ENCODE measurements at regions not wholly inside any gene's neighbourhood (a gene's known extent, or its start where the extent isn't known, plus 50 kb on each side); places are given as distances from the start of the nearest gene placed in this dataset.
"Not testable (repeated sequence)": the region's sequence is repeated elsewhere in the genome, so short reads cannot be mapped to it uniquely, and the experiment has no call there.

GRCh38 chr6:14408446-14408845 lies 290.9 kb downstream of the CD83 start:
- no peaks in the 10 kb centered on the region for H3K36me3 ChIP-seq (ENCODE audit: insufficient read depth, low read length)
- H3K27me3 ChIP-seq (ENCODE audit: insufficient read depth, low read length), result no peaks in the 10 kb centered on the region
- H3K9ac ChIP-seq (ENCODE audit: low read depth, low read length), result no peak overlapping the region
- no peaks in the 10 kb centered on the region for H3K9me3 ChIP-seq (ENCODE audit: insufficient read depth, low read depth, low read length)
- 89% methylated on average over 4 of the region's 4 CpGs for WGBS
- no peak overlapping the region for H3K27ac ChIP-seq (ENCODE audit: low read depth, low read length)
- H3K4me3 ChIP-seq (ENCODE audit: low read length), result no peak overlapping the region
- peaks cover 14% of the 10 kb centered on the region for H3K4me1 ChIP-seq (ENCODE audit: insufficient read depth, low read length)

GRCh38 chr6:14412026-14412425 lies 294.5 kb downstream of the CD83 start:
- no peak overlapping the region for H3K27ac ChIP-seq (ENCODE audit: low read depth, low read length)
- no peaks in the 10 kb centered on the region for H3K27me3 ChIP-seq (ENCODE audit: insufficient read depth, low read length)
- H3K4me1 ChIP-seq (ENCODE audit: insufficient read depth, low read length), result peaks cover 9% of the 10 kb centered on the region
- no peaks in the 10 kb centered on the region for H3K36me3 ChIP-seq (ENCODE audit: insufficient read depth, low read length)
- H3K9me3 ChIP-seq (ENCODE audit: insufficient read depth, low read depth, low read length), result no peaks in the 10 kb centered on the region
- H3K4me3 ChIP-seq (ENCODE audit: low read length), result no peak overlapping the region
- H3K9ac ChIP-seq (ENCODE audit: low read depth, low read length), result no peak overlapping the region
- 94% methylated on average over 2 of the region's 2 CpGs for WGBS

GRCh38 chr6:14415452-14415851 lies 297.9 kb downstream of the CD83 start:
- H3K9me3 ChIP-seq (ENCODE audit: insufficient read depth, low read depth, low read length), result no peaks in the 10 kb centered on the region
- H3K4me3 ChIP-seq (ENCODE audit: low read length), result no peak overlapping the region
- no peak overlapping the region for H3K9ac ChIP-seq (ENCODE audit: low read depth, low read length)
- WGBS, result 96% methylated on average over 3 of the region's 3 CpGs
- H3K4me1 ChIP-seq (ENCODE audit: insufficient read depth, low read length), result 0 out of 2 replicates have a peak, but pooled peaks cover 3% of the 10 kb centered on the region
- no peak overlapping the region for H3K27ac ChIP-seq (ENCODE audit: low read depth, low read length)
- no peaks in the 10 kb centered on the region for H3K27me3 ChIP-seq (ENCODE audit: insufficient read depth, low read length)
- no peaks in the 10 kb centered on the region for H3K36me3 ChIP-seq (ENCODE audit: insufficient read depth, low read length)

GRCh38 chr6:14417377-14417776 lies 299.8 kb downstream of the CD83 start:
- 82% methylated on average over 2 of the region's 2 CpGs for WGBS
- Histone ChIP-seq H3K27ac (ENCODE audit: low read depth, low read length) (no peak overlapping the region), H3K4me3 (ENCODE audit: low read length) (no peak overlapping the region)

GRCh38 chr6:14419224-14419623 lies 301.7 kb downstream of the CD83 start:
- not testable (repeated sequence) for H3K9ac ChIP-seq (ENCODE audit: low read depth, low read length)
- 97% methylated on average over 5 of the region's 7 CpGs for WGBS

More at GRCh38 chr6:14417377-14417776, 299.8 kb downstream of the CD83 start:
- Histone ChIP-seq H3K27me3 (ENCODE audit: insufficient read depth, low read length) (no peaks in the 10 kb centered on the region), H3K9me3 (ENCODE audit: insufficient read depth, low read depth, low read length) (no peaks in the 10 kb centered on the region), H3K36me3 (ENCODE audit: insufficient read depth, low read length) (no peaks in the 10 kb centered on the region), H3K9ac (ENCODE audit: low read depth, low read length) (no peak overlapping the region), H3K4me1 (ENCODE audit: insufficient read depth, low read length) (0 out of 2 replicates have a peak, but pooled peaks cover 3% of the 10 kb centered on the region)

GRCh38 chr6:14422061-14422460 lies 304.5 kb downstream of the CD83 start:
- H3K27ac ChIP-seq (ENCODE audit: low read depth, low read length), result no peak overlapping the region
- no peak overlapping the region for H3K9ac ChIP-seq (ENCODE audit: low read depth, low read length)
- 94% methylated on average over 6 of the region's 6 CpGs for WGBS
- H3K27me3 ChIP-seq (ENCODE audit: insufficient read depth, low read length), result no peaks in the 10 kb centered on the region
- H3K9me3 ChIP-seq (ENCODE audit: insufficient read depth, low read depth, low read length), result no peaks in the 10 kb centered on the region
- 0 out of 2 replicates have a peak, but pooled peaks cover 3% of the 10 kb centered on the region for H3K4me1 ChIP-seq (ENCODE audit: insufficient read depth, low read length)
- no peaks in the 10 kb centered on the region for H3K36me3 ChIP-seq (ENCODE audit: insufficient read depth, low read length)
- no peak overlapping the region for H3K4me3 ChIP-seq (ENCODE audit: low read length)

More at GRCh38 chr6:14419224-14419623, 301.7 kb downstream of the CD83 start:
- H3K4me3 ChIP-seq (ENCODE audit: low read length); H3K36me3 ChIP-seq (ENCODE audit: insufficient read depth, low read length); H3K27me3 ChIP-seq (ENCODE audit: insufficient read depth, low read length); H3K9me3 ChIP-seq (ENCODE audit: insufficient read depth, low read depth, low read length); H3K4me1 ChIP-seq (ENCODE audit: insufficient read depth, low read length); H3K27ac ChIP-seq (ENCODE audit: low read depth, low read length): not testable (repeated sequence)

- Histone ChIP-seq H3K9ac (ENCODE audit: low read depth, low read length) (no peak overlapping the region), H3K36me3 (ENCODE audit: insufficient read depth, low read length) (no peaks in the 10 kb centered on the region)
Observed at GRCh38 chr6:14422917-14423316, 305.3 kb downstream of the CD83 start.

GRCh38 chr6:14423330-14423729 lies 305.8 kb downstream of the CD83 start:
- no peaks in the 10 kb centered on the region for H3K4me1 ChIP-seq (ENCODE audit: insufficient read depth, low read length)
- H3K9me3 ChIP-seq (ENCODE audit: insufficient read depth, low read depth, low read length), result no peaks in the 10 kb centered on the region
- 96% methylated on average over 5 of the region's 5 CpGs for WGBS
- H3K4me3 ChIP-seq (ENCODE audit: low read length), result no peak overlapping the region
- no peaks in the 10 kb centered on the region for H3K27me3 ChIP-seq (ENCODE audit: insufficient read depth, low read length)
- no peak overlapping the region for H3K27ac ChIP-seq (ENCODE audit: low read depth, low read length)
- H3K9ac ChIP-seq (ENCODE audit: low read depth, low read length), result no peak overlapping the region
- no peaks in the 10 kb centered on the region for H3K36me3 ChIP-seq (ENCODE audit: insufficient read depth, low read length)

More at GRCh38 chr6:14422917-14423316, 305.3 kb downstream of the CD83 start:
- H3K4me3 ChIP-seq (ENCODE audit: low read length), result no peak overlapping the region
- H3K4me1 ChIP-seq (ENCODE audit: insufficient read depth, low read length), result no peaks in the 10 kb centered on the region
- no peaks in the 10 kb centered on the region for H3K9me3 ChIP-seq (ENCODE audit: insufficient read depth, low read depth, low read length)
- 96% methylated on average over 2 of the region's 2 CpGs for WGBS
- H3K27ac ChIP-seq (ENCODE audit: low read depth, low read length), result no peak overlapping the region
- H3K27me3 ChIP-seq (ENCODE audit: insufficient read depth, low read length), result no peaks in the 10 kb centered on the region

- Histone ChIP-seq H3K36me3 (ENCODE audit: insufficient read depth, low read length) (no peaks in the 10 kb centered on the region), H3K27me3 (ENCODE audit: insufficient read depth, low read length) (no peaks in the 10 kb centered on the region), H3K27ac (ENCODE audit: low read depth, low read length) (no peak overlapping the region), H3K9ac (ENCODE audit: low read depth, low read length) (no peak overlapping the region), H3K4me3 (ENCODE audit: low read length) (no peak overlapping the region), H3K4me1 (ENCODE audit: insufficient read depth, low read length) (peaks cover 5% of the 10 kb centered on the region), H3K9me3 (ENCODE audit: insufficient read depth, low read depth, low read length) (no peaks in the 10 kb centered on the region)
- WGBS, result over 99% methylated on average over 6 of the region's 6 CpGs
Observed at GRCh38 chr6:14423955-14424354, 306.4 kb downstream of the CD83 start.

- no peaks in the 10 kb centered on the region for H3K9me3 ChIP-seq (ENCODE audit: insufficient read depth, low read depth, low read length)
- no peaks in the 10 kb centered on the region for H3K27me3 ChIP-seq (ENCODE audit: insufficient read depth, low read length)
- WGBS, result 89% methylated on average over 6 of the region's 6 CpGs
Observed at GRCh38 chr6:14425805-14426204, 308.2 kb downstream of the CD83 start.

GRCh38 chr6:14426281-14426680 lies 308.7 kb downstream of the CD83 start:
- peaks cover 12% of the 10 kb centered on the region for H3K4me1 ChIP-seq (ENCODE audit: insufficient read depth, low read length)
- WGBS, result 100% methylated on average over 2 of the region's 2 CpGs
- no peaks in the 10 kb centered on the region for H3K9me3 ChIP-seq (ENCODE audit: insufficient read depth, low read depth, low read length)
- H3K27ac ChIP-seq (ENCODE audit: low read depth, low read length), result no peak overlapping the region
- no peaks in the 10 kb centered on the region for H3K36me3 ChIP-seq (ENCODE audit: insufficient read depth, low read length)
- H3K4me3 ChIP-seq (ENCODE audit: low read length), result no peak overlapping the region
- no peaks in the 10 kb centered on the region for H3K27me3 ChIP-seq (ENCODE audit: insufficient read depth, low read length)
- H3K9ac ChIP-seq (ENCODE audit: low read depth, low read length), result no peak overlapping the region

More at GRCh38 chr6:14425805-14426204, 308.2 kb downstream of the CD83 start:
- H3K4me1 ChIP-seq (ENCODE audit: insufficient read depth, low read length), result peaks cover 10% of the 10 kb centered on the region
- no peak overlapping the region for H3K4me3 ChIP-seq (ENCODE audit: low read length)
- no peak overlapping the region for H3K27ac ChIP-seq (ENCODE audit: low read depth, low read length)
- H3K36me3 ChIP-seq (ENCODE audit: insufficient read depth, low read length), result no peaks in the 10 kb centered on the region
- H3K9ac ChIP-seq (ENCODE audit: low read depth, low read length), result no peak overlapping the region

- Histone ChIP-seq H3K27ac (ENCODE audit: low read depth, low read length) (no peak overlapping the region), H3K27me3 (ENCODE audit: insufficient read depth, low read length) (no peaks in the 10 kb centered on the region), H3K4me1 (ENCODE audit: insufficient read depth, low read length) (peaks cover 23% of the 10 kb centered on the region), H3K9ac (ENCODE audit: low read depth, low read length) (no peak overlapping the region), H3K4me3 (ENCODE audit: low read length) (no peak overlapping the region), H3K9me3 (ENCODE audit: insufficient read depth, low read depth, low read length) (no peaks in the 10 kb centered on the region), H3K36me3 (ENCODE audit: insufficient read depth, low read length) (no peaks in the 10 kb centered on the region)
- 90% methylated on average over 3 of the region's 3 CpGs for WGBS
Observed at GRCh38 chr6:14428269-14428668, 310.7 kb downstream of the CD83 start.
